ENCODE measurements at regions not wholly inside any gene's neighbourhood (a gene's known extent, or its start where the extent isn't known, plus 50 kb on each side); places are given as distances from the start of the nearest gene placed in this dataset.

- no peak for ATAC-seq
- no peak for TF ChIP-seq BACH2 (CRISPR knock-in tag; IDR thresholded peaks at IDR 0.05; ENCODE audit: borderline replicate concordance)
- TF ChIP-seq ESRRG (CRISPR knock-in tag; IDR thresholded peaks at IDR 0.05), result no peak
- TF ChIP-seq CSDC2 (CRISPR knock-in tag; IDR thresholded peaks at IDR 0.05), result no peak
- TF ChIP-seq ZNF565 (CRISPR knock-in tag; conservative IDR thresholded peaks at IDR 0.05; ENCODE audit: low read depth), result no peak
- no peak for TF ChIP-seq ZFP30 (CRISPR knock-in tag; IDR thresholded peaks at IDR 0.05)
Observed at GRCh38 chr6:6969761-6970223, 138.0 kb upstream of the RREB1 start.

GRCh38 chr6:6970851-6971250, 136.9 kb upstream of the RREB1 start:
- no peak for TF ChIP-seq ISL1 (CRISPR knock-in tag; IDR thresholded peaks at IDR 0.05)
- TF ChIP-seq ZFP3 (CRISPR knock-in tag; IDR thresholded peaks at IDR 0.05), result no peak
- no peak for TF ChIP-seq ESRRG (CRISPR knock-in tag; IDR thresholded peaks at IDR 0.05)
- TF ChIP-seq PATZ1 (CRISPR knock-in tag; IDR thresholded peaks at IDR 0.05; ENCODE audit: borderline replicate concordance), result no peak
- no peak for ATAC-seq

- TF ChIP-seq ZNF565 (CRISPR knock-in tag; conservative IDR thresholded peaks at IDR 0.05; ENCODE audit: low read depth) (no peak), ARNTL (CRISPR knock-in tag; IDR thresholded peaks at IDR 0.05; ENCODE audit: borderline replicate concordance, low read depth) (no peak), ZFP3 (CRISPR knock-in tag; IDR thresholded peaks at IDR 0.05) (no peak)
- no peak for ATAC-seq
Observed at GRCh38 chr6:6971369-6971768, 136.4 kb upstream of the RREB1 start.

- TF ChIP-seq ISL1 (CRISPR knock-in tag; IDR thresholded peaks at IDR 0.05) (no peak), PATZ1 (CRISPR knock-in tag; IDR thresholded peaks at IDR 0.05; ENCODE audit: borderline replicate concordance) (no peak), RARB (CRISPR knock-in tag; IDR thresholded peaks at IDR 0.05) (no peak), ZNF8 (CRISPR knock-in tag; IDR thresholded peaks at IDR 0.05) (no peak), ESRRG (CRISPR knock-in tag; IDR thresholded peaks at IDR 0.05) (no peak), POU6F1 (CRISPR knock-in tag; IDR thresholded peaks at IDR 0.05; ENCODE audit: borderline replicate concordance, low read depth) (no peak), PPARA (CRISPR knock-in tag; IDR thresholded peaks at IDR 0.05; ENCODE audit: borderline replicate concordance) (no peak), CREB5 (CRISPR knock-in tag; IDR thresholded peaks at IDR 0.05; ENCODE audit: low read depth) (no peak), OSR1 (CRISPR knock-in tag; IDR thresholded peaks at IDR 0.05) (no peak), CSDC2 (CRISPR knock-in tag; IDR thresholded peaks at IDR 0.05) (no peak)
Observed at GRCh38 chr6:6972456-6972855, 135.3 kb upstream of the RREB1 start.

GRCh38 chr6:6973721-6974120, 134.0 kb upstream of the RREB1 start:
- TF ChIP-seq GLIS3 (CRISPR knock-in tag; IDR thresholded peaks at IDR 0.05) (no peak), OSR1 (CRISPR knock-in tag; IDR thresholded peaks at IDR 0.05) (no peak), ZFP3 (CRISPR knock-in tag; IDR thresholded peaks at IDR 0.05) (no peak), ZC3H10 (CRISPR knock-in tag; IDR thresholded peaks at IDR 0.05) (no peak), POU6F1 (CRISPR knock-in tag; IDR thresholded peaks at IDR 0.05; ENCODE audit: borderline replicate concordance, low read depth) (no peak), CREB5 (CRISPR knock-in tag; IDR thresholded peaks at IDR 0.05; ENCODE audit: low read depth) (no peak), CSDC2 (CRISPR knock-in tag; IDR thresholded peaks at IDR 0.05) (no peak), ZNF70 (CRISPR knock-in tag; IDR thresholded peaks at IDR 0.05) (no peak), ARNTL (CRISPR knock-in tag; IDR thresholded peaks at IDR 0.05; ENCODE audit: borderline replicate concordance, low read depth) (no peak), ISL1 (CRISPR knock-in tag; IDR thresholded peaks at IDR 0.05) (no peak)
- no peak for ATAC-seq

More at GRCh38 chr6:6972456-6972855, 135.3 kb upstream of the RREB1 start:
- no peak for ATAC-seq

All from SK-N-SH treated with all-trans-retinoic acid at 6 μM for 48 hours (cell line).